SH-SY5Y (cell line): ENCODE measurements at regions not wholly inside any gene's neighbourhood (a gene's known extent, or its start where the extent isn't known, plus 50 kb on each side); places are given as distances from the start of the nearest gene placed in this dataset.

Experiments used
- GATA2 ChIP-seq: IDR thresholded peaks from 2 replicates; pipeline ENCODE4 v1.6.1; 2011; ENCODE audit warnings: mild to moderate bottlenecking, low read depth, low read length
- GATA3 ChIP-seq: IDR thresholded peaks from 2 replicates; pipeline ENCODE4 v1.6.1; 2011; ENCODE audit warnings: low read depth, mild to moderate bottlenecking, low read length, moderate library complexity

- TF ChIP-seq GATA2, result no peak
- no peak for TF ChIP-seq GATA3
Measured at GRCh38 chr6:66508433-66508832, 801.4 kb upstream of the EYS start.
